Prostate gland (tissue), 2 donors: ENCODE measurements at regions not wholly inside any gene's neighbourhood (a gene's known extent, or its start where the extent isn't known, plus 50 kb on each side); places are given as distances from the start of the nearest gene placed in this dataset.

Experiments used
- DNase-seq: peaks from one replicate; pipeline ENCODE4 v3.0.0-alpha.2; 2019; ENCODE audit warnings: low spot score
- H3K27ac ChIP-seq, 2 donors: fragments of 200-600 bp; sonication (generic); 2 replicates each; pipeline ENCODE4 v1.5.1; 2017 to 2019
- H3K27me3 ChIP-seq: fragments of 200-600 bp; sonication (generic); replicated peaks from 2 replicates; pipeline ENCODE4 v1.5.1; 2019; ENCODE audit not compliant: insufficient read depth
- H3K36me3 ChIP-seq, 2 donors: fragments of 200-600 bp; sonication (generic); 1 replicate in 1 of 2; 2 replicates in 1 of 2; pipeline versions ENCODE4 v1.5.1 to v1.8.1; 2017 to 2019
- H3K4me1 ChIP-seq: fragments of 200-600 bp; sonication (generic); replicated peaks from 2 replicates; pipeline ENCODE4 v1.5.1; 2019
- H3K4me3 ChIP-seq, 2 donors: fragments of 200-600 bp; sonication (generic); 2 replicates each; pipeline ENCODE4 v1.5.1; 2017 to 2019
- H3K9me3 ChIP-seq: fragments of 200-600 bp; sonication (generic); 2 replicates; pipeline ENCODE4 v1.5.1; 2017
- POLR2A ChIP-seq: fragments of 450-650 bp; IDR thresholded peaks from one replicate; pipeline ENCODE4 v1.6.1; 2016; ENCODE audit warnings: antibody characterized with exemption, mild to moderate bottlenecking
- POLR2AphosphoS5 ChIP-seq: sonication (generic); formaldehyde crosslinking; IDR thresholded peaks from one replicate; pipeline ENCODE4 v1.6.1; 2017; ENCODE audit warnings: antibody characterized with exemption
- WGBS: methylation state at CpG from one replicate; pipeline ENCODE4 v1.1.5; 2018; 5-methylcytosine and 5-hydroxymethylcytosine counted together
- intact Hi-C: fragments of 100-400 bp; cut with DNase I; formaldehyde crosslinking; loops from one replicate; pipeline ENCODE4 v1.14.2; 2022
- TF ChIP-seq, protein P1 (sequence below), 4 experiments: fragments of 200-600 bp in 2 of 4; fragments of 450-650 bp in 2 of 4; sonication (generic) in 2 of 4; IDR thresholded peaks; 1 replicate in 3 of 4; 2 replicates in 1 of 4; pipeline ENCODE4 v1.5.1; 2016 to 2019; ENCODE audit warnings: antibody characterized with exemption in 4 of 4, mild to moderate bottlenecking in 2 of 4, moderate library complexity in 2 of 4

DNA sequence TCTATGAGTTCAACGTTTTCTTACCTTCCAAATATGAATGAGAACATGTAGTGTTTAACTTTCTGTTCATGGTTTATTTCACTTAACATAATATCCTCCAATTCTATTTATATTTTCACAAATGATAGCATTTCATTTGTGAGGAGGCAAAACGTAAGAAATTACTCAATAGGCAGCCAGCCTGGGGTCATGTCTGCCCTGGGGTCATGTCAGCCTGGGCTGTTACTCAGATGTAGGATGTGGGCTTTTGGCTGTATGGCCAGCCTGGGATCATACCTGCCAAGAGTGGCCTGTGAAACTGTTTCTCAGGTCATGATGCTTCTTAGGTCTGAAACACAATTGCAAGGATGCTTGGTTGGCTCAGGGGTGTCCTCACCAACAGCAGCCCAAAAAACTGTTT is 187.0 kb downstream of the FBXO8 start:
- no peak overlapping the region for H3K4me3 ChIP-seq
- no peaks in the 10 kb centered on the region for H3K27me3 ChIP-seq
- intact Hi-C loops = no loop called here
- no peak for DNase-seq
- H3K36me3 ChIP-seq = no peaks in the 10 kb centered on the region
- H3K27ac ChIP-seq = no peak overlapping the region
- 65% methylated on average over 2 of the region's 2 CpGs for WGBS
- no peaks in the 10 kb centered on the region for H3K9me3 ChIP-seq
- H3K4me1 ChIP-seq = no peaks in the 10 kb centered on the region
- TF ChIP-seq, protein P1, sequence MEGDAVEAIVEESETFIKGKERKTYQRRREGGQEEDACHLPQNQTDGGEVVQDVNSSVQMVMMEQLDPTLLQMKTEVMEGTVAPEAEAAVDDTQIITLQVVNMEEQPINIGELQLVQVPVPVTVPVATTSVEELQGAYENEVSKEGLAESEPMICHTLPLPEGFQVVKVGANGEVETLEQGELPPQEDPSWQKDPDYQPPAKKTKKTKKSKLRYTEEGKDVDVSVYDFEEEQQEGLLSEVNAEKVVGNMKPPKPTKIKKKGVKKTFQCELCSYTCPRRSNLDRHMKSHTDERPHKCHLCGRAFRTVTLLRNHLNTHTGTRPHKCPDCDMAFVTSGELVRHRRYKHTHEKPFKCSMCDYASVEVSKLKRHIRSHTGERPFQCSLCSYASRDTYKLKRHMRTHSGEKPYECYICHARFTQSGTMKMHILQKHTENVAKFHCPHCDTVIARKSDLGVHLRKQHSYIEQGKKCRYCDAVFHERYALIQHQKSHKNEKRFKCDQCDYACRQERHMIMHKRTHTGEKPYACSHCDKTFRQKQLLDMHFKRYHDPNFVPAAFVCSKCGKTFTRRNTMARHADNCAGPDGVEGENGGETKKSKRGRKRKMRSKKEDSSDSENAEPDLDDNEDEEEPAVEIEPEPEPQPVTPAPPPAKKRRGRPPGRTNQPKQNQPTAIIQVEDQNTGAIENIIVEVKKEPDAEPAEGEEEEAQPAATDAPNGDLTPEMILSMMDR (IDR thresholded peaks at IDR 0.05) = no peak
- TF ChIP-seq POLR2A (no peak), POLR2AphosphoS5 (no peak)

DNA sequence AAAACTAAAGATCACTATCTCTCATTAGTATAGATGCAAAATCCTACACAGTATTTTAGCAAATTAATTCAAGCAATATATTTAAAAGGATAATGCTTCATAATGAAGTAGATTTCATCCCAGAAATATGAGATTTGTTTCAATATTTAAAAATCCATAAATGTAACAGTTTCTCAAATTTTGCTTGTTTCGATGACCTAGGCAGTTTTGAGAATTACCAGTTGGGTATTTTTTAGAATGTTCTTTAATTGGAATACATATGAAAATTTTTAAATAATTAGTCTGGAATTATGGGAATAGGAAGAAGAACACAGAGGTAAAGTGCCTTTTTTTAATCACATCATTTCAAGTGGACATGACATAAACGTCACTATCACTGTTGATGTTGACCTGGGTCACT is 192.3 kb downstream of the FBXO8 start:
- intact Hi-C loops = no loop called here
- WGBS = 89% methylated on average over 2 of the region's 2 CpGs
- TF ChIP-seq, protein P1 (IDR thresholded peaks at IDR 0.05) = no peak
- no peak for TF ChIP-seq POLR2AphosphoS5
- no peak for TF ChIP-seq POLR2A
- Histone ChIP-seq H3K4me1 (no peaks in the 10 kb centered on the region), H3K36me3 (no peaks in the 10 kb centered on the region), H3K9me3 (no peaks in the 10 kb centered on the region), H3K4me3 (no peak overlapping the region), H3K27me3 (no peaks in the 10 kb centered on the region), H3K27ac (no peak overlapping the region)
- no peak for DNase-seq

DNA sequence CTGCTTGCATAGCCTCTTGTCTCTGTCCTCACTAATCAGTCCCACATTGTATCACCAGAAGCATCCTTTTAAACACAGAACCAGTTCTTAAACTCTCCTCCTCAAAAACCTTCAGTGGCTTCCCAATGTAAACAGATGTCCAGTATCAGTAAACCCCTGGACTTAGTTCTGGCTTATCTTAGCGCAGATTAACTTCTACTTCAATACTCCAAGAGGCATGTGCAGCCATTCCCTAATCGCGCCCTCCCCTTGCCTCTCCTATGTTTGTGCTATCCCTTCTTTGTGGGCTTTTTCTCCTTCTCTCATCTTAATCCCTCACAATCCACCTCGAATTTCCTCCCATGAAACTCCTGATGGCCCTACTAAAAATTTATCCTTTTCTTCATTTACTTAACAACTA is 193.8 kb downstream of the FBXO8 start:
- no peak overlapping the region for H3K27ac ChIP-seq
- H3K36me3 ChIP-seq = no peaks in the 10 kb centered on the region
- no peak for DNase-seq
- H3K27me3 ChIP-seq = no peaks in the 10 kb centered on the region
- H3K9me3 ChIP-seq = no peaks in the 10 kb centered on the region
- H3K4me3 ChIP-seq = no peak overlapping the region
- H3K4me1 ChIP-seq = no peaks in the 10 kb centered on the region
- intact Hi-C loops = no loop called here
- TF ChIP-seq, protein P1 (IDR thresholded peaks at IDR 0.05) = no peak
- no peak for TF ChIP-seq POLR2AphosphoS5
- no peak for TF ChIP-seq POLR2A
- 78% methylated on average over 4 of the region's 4 CpGs for WGBS

DNA sequence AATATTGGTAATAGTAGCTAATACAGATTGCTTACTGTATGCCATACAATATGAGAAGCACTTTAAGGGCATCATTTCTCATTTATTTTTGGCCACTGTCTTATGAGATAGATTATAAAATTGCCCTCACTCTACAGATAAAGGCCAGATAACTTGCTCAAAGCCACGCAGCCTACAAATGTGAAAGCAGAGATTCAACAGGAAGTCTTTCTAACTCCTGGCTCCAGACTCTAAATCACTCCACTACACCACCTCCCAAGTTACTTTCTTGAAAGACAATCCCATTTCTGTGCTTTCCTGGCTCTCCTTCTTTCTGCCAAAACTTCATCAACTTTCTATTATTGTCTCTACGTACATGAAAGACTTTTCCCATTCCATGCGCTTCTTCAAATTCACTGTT is 194.7 kb downstream of the FBXO8 start:
- Histone ChIP-seq H3K36me3 (no peaks in the 10 kb centered on the region), H3K9me3 (no peaks in the 10 kb centered on the region), H3K27me3 (no peaks in the 10 kb centered on the region), H3K27ac (no peak overlapping the region), H3K4me3 (no peak overlapping the region), H3K4me1 (no peaks in the 10 kb centered on the region)
- WGBS = 79% methylated on average over 3 of the region's 3 CpGs
- intact Hi-C loops = no loop called here
- DNase-seq = no peak
- no peak for TF ChIP-seq POLR2AphosphoS5
- TF ChIP-seq POLR2A = no peak
- TF ChIP-seq, protein P1 (IDR thresholded peaks at IDR 0.05) = no peak

DNA sequence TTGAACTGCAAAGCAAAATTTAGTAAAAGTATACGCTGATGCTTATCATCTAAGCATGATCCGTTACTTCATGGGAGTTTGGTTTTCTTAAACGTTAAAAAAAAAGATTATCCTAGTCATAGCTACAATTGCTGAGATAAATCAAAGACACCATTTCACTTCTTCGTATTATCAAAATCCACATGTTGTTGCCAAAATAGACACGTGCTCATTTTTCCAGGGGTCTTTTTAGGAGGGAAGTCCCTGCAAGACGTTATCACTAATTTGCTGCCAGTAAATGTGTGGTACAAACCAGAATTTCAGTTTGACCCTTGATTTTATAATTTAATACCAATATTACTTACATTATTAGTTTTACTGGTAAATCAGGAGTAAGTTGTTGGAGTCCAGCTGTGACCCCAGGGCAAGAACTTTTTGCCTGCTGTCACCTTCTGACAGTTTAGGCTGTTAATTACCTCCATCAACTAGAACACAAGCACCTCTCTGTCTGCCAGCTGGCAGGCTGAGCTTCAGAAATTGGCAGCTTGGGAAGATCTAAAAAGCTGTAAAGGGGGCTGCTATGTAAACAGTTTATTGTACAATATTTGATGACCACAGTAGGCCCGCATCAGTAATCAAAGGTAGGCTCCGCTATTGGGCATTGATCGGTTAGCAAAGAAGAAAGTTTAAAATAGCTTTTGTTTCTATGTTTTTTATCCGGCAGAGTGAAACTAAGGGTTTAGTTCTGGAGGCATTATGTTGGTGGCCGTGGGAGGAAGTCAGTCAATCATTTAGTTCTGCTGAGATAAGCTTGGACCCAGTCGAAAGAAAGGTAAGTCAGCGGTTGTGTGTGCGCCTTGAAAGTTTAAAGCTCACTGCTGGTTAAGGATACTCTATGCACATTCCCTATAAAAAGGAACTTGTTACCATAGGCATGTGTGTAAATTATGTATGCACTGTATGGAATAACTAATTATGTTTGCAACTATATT is 196.4 kb downstream of the FBXO8 start:
- no peaks in the 10 kb centered on the region for H3K9me3 ChIP-seq
- no peaks in the 10 kb centered on the region for H3K27me3 ChIP-seq
- intact Hi-C loops = no loop called here
- WGBS = 49% methylated on average over 14 of the region's 14 CpGs
- no peak overlapping the region for H3K4me3 ChIP-seq
- no peaks in the 10 kb centered on the region for H3K36me3 ChIP-seq
- no peaks in the 10 kb centered on the region for H3K4me1 ChIP-seq
- TF ChIP-seq, protein P1 (IDR thresholded peaks at IDR 0.05) = no peak
- no peak for TF ChIP-seq POLR2A
- no peak for TF ChIP-seq POLR2AphosphoS5
- H3K27ac ChIP-seq = no peak overlapping the region
- no peak for DNase-seq
